Keratinocyte (primary cell): ENCODE measurements at regions not wholly inside any gene's neighbourhood (a gene's known extent, or its start where the extent isn't known, plus 50 kb on each side); places are given as distances from the start of the nearest gene placed in this dataset.

Source experiments
- EZH2 ChIP-seq: IDR thresholded peaks from one replicate; pipeline ENCODE4 v1.6.1; 2012; ENCODE audit warnings: inconsistent platforms, mild to moderate bottlenecking, low read length, moderate library complexity
- TF ChIP-seq, protein P1 (sequence below), 3 experiments: IDR thresholded peaks in 1 of 3; conservative IDR thresholded peaks in 1 of 3; optimal IDR thresholded peaks in 1 of 3; 2 replicates in 2 of 3; 3 replicates in 1 of 3; pipeline versions ENCODE3 to v1.5.1; 2011; ENCODE audit warnings: low read length in 3 of 3, mild to moderate bottlenecking in 3 of 3, moderate library complexity in 2 of 3, control low read depth in 1 of 3, inconsistent platforms in 1 of 3; ENCODE audit not compliant: insufficient read depth in 2 of 3; ENCODE audit errors: extremely low read depth in 1 of 3

- TF ChIP-seq, protein P1, sequence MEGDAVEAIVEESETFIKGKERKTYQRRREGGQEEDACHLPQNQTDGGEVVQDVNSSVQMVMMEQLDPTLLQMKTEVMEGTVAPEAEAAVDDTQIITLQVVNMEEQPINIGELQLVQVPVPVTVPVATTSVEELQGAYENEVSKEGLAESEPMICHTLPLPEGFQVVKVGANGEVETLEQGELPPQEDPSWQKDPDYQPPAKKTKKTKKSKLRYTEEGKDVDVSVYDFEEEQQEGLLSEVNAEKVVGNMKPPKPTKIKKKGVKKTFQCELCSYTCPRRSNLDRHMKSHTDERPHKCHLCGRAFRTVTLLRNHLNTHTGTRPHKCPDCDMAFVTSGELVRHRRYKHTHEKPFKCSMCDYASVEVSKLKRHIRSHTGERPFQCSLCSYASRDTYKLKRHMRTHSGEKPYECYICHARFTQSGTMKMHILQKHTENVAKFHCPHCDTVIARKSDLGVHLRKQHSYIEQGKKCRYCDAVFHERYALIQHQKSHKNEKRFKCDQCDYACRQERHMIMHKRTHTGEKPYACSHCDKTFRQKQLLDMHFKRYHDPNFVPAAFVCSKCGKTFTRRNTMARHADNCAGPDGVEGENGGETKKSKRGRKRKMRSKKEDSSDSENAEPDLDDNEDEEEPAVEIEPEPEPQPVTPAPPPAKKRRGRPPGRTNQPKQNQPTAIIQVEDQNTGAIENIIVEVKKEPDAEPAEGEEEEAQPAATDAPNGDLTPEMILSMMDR (optimal IDR thresholded peaks at IDR 0.05 in 1 of 3, IDR thresholded peaks at IDR 0.05 in 1 of 3, conservative IDR thresholded peaks at IDR 0.05 in 1 of 3; ENCODE audit: extremely low read depth in 1 of 3, insufficient read depth in 2 of 3, low read length in 3 of 3), result no peak
- TF ChIP-seq EZH2, result no peak
Observed at GRCh38 chr4:22942920-22943559, 250.3 kb downstream of the GBA3 start.
